ENCODE measurements at regions not wholly inside any gene's neighbourhood (a gene's known extent, or its start where the extent isn't known, plus 50 kb on each side); places are given as distances from the start of the nearest gene placed in this dataset.

GRCh38 chr12:59005193-59005955 is 85.1 kb upstream of the LRIG3 start:
- FAIRE-seq (no peak), DNase-seq (ENCODE audit: low spot score) (no peak)

- DNase-seq (ENCODE audit: low spot score) (no peak), FAIRE-seq (no peak)
These were observed 84.2 kb upstream of the LRIG3 start for GRCh38 chr12:59004456-59004855.

DNA sequence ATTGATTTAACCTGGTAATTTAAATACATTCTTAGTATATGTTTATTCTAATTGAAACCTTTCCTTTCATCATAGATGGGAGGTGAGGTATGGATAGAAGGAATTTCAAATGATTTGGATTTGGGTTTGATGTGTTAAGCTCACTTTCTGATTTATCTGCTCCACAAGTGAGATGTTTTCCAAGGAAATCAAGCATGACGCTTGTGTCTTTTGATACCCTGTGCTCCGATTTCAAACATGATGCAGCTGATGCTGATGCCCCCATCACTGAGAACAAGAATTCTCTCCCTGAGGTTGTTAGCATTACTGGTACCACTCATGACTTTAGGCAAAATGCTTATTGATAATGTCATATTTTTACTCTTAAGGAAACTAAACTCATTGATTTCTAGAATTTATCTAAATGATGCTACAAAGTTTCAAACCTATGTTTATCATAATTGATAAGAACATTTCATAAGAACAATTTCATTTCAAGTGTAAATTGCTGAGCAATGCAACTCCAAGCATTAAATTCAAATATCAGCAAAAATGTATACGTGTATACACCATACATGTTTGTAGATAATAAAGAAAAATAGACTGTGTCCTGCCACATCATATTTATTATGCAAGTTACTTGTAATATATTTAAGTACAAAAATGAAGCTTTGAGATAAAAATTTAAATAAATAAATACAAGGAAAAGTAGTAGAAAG is 75.5 kb upstream of the LRIG3 start:
- no peak for FAIRE-seq
- DNase-seq (ENCODE audit: low spot score), result no peak

GRCh38 chr12:58988643-58989344 is 68.5 kb upstream of the LRIG3 start:
- DNase-seq (ENCODE audit: low spot score), result no peak
- FAIRE-seq, result no peak

DNA sequence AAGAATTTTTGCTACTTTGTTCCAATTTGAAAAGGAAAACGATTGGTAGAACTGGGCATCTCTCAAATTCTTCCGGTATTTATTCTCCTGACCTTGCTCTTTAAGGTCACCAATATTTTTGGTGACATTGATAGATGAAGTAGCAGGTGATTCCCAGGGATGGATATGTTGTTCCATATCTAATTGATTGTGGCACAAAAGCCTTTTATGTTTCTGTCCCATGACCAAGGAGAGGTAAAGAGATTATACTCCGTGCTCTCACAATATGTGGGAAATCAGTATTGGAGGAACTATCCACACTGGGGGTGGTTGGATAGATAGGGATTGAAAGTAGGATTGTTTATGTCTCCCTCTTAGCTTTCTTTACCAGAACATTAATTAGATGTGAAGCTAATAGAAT is 61.7 kb upstream of the LRIG3 start:
- DNase-seq (ENCODE audit: low spot score) (no peak), FAIRE-seq (no peak)

DNA sequence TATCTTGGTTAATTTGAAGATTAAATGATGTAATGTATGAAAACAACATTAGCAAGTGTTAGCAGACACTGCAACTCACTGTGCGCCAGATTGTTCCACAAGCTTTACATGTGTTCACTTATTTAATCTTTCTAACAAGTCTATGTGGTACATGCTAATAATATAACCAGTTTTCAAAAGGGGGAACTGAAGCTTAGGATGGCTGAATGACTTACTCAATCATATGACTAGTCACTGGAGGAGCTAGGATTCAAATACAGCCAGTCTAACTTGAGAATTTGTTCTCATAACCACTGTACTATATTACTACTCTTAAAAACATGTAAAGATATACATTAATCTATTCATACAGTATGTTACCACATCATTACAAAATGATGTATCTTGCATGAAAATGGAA is 60.5 kb upstream of the LRIG3 start:
- FAIRE-seq (no peak), DNase-seq (ENCODE audit: low spot score) (no peak)

DNA sequence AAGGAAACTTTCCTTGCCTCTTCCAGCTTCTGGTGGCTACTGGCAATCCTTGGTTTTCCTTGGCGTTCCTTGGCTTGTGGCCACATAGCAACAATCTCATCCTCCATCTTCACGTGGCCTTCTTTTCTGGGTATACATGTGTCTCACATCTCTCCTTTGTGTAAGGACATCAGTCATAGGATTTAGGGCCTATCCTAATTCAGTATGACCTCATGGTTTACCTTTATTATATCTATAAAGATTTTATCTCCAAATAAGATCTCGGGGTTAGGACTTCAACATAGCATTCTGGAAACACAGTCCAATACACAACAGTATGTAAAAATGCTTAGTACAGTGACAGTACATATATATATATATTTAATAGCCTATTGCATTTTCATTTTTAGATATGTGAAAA is 58.4 kb upstream of the LRIG3 start:
- DNase-seq (ENCODE audit: low spot score) (no peak), FAIRE-seq (no peak)

DNA sequence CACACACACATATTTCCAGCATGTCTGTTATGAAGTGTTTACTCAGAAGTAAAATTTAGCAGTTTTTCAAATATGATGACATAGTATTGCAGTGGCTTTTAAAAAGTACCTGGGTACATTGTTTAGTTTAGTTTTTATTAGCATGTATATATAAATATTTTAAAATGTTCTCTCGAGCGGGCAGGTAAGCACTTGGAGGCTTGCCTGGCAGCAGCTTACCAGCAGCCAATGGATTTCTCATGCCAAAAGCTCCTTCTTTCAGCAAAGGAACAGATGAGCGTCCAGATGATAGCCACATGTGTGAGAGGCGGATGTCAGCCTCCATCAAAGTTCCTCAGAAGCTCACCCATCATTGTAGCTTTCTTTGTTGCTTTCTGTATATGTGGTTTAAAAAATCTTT is 57.2 kb upstream of the LRIG3 start:
- DNase-seq (ENCODE audit: low spot score) (no peak), FAIRE-seq (no peak)

GRCh38 chr12:58976146-58976545 is 55.8 kb upstream of the LRIG3 start:
- FAIRE-seq (no peak), DNase-seq (ENCODE audit: low spot score) (no peak)

Measured in RCC 7860 (cell line).